Stimulated activated CD4-positive, alpha-beta T cell treated with anti-CD3 and anti-CD28 coated beads, Interleukin-1b, Interleukin-23, amount 100 ng/mL, for 1 hour (primary cell): ENCODE measurements at regions not wholly inside any gene's neighbourhood (a gene's known extent, or its start where the extent isn't known, plus 50 kb on each side); places are given as distances from the start of the nearest gene placed in this dataset.

Experiments used
- DNase-seq, 2 donors: peaks; one replicate each; pipeline ENCODE4 v3.0.0-alpha.2; 2020; ENCODE audit warnings: low read depth in 2 of 2

DNA sequence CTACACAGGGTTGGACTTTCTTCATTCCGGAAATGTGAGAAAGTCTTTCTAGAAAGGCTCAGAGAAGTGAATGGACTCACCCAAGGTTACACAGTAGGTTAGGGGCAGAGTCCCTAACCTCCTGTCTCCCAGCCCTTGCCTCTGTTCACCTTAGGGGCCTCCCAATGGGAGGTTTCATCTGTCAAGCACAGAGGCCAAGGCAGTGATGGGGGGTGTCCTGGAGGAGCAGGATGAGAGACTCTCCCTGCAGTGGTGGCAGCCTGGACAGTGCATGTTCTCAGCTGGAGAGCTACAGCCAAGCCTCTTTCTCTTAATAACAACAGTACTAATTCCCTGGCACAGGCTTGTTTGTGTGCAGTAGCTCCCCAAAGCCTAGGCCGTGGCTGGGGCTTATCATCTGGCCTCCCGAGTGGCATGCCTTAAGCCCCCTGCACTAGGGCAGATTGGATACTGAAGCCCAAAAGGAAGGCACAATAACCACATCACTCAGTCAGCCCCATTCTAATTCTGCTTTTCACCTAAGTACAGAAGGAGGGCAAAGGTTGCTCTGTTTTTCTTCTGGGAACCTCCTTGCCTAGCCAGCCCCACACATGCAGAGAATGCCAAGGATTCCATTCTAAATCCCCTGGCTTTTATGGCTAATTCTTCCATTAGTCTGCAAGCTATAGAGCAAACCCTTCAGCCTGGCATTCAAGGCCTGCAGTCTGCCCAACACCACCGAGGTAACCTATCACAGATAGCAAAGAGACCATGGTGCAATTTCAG lies 50.2 kb upstream of the XPA start:
- DNase-seq: no peak

DNA sequence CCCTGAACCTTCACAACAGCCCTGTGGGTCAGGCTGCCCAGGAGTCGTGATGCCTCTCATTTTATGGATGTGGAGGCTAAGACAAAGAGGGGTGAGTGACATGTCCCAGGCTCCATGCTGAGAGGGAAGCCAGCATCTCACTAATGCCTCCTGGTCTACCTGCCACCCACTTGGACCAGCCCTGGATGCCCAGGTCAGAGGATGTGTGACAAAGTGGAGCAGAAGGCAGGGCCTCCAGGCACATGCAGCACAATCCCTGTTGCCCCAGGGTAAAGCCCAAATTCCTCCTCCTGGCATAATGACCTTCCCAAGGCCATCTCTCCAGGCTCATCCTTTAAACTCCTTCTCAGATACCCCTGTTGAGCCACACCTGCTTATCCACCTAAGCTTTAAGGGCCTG lies 51.4 kb upstream of the XPA start:
- no peak for DNase-seq

DNA sequence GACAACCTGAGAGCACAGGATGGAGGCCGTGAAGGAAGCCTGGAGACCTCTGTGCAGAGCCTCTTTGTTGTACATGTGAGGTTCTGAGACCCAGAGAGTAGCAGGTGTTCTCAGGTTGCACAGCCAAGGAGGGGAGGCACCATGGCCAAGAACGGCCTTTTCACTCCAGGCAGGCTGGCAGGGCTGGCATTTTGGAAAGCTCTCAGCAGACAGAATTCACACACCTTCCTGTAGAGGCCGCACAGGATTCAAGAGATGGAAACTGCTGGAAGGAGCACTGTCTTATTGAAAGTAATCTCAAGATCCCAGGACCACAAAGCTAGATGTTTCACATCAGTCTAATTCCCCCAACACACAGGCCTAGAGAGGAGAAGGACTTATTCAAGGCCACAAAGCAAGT lies 52.8 kb upstream of the XPA start:
- no peak for DNase-seq

DNA sequence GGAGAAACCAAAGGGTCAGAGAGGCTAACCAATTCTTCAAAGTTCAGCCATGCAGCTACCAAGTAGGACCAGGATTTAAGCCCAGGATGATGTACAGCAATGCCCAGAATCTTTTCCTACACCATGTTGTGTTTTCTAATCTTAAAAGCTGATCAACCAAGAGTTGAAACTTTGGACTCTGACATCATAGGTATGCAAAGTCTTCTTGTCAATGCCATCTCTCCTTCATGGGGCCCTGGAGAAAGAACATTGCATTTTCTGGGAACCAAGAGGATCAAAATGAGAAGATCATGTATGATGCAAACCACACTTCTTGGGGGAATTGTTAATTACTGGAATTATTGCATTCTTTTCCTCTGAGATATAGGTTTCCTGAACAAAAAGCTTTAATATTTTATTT lies 54.4 kb upstream of the XPA start:
- DNase-seq: no peak

GRCh38 chr9:97752274-97752673 lies 55.1 kb upstream of the XPA start:
- DNase-seq: no peak

- DNase-seq: no peak
Observed at GRCh38 chr9:97753364-97753763, 56.2 kb upstream of the XPA start.

GRCh38 chr9:97753975-97754374 lies 56.8 kb upstream of the XPA start:
- no peak for DNase-seq

- DNase-seq: no peak
Observed at GRCh38 chr9:97755618-97756267, 58.6 kb upstream of the XPA start.

GRCh38 chr9:97756991-97757390 lies 59.9 kb upstream of the XPA start:
- no peak for DNase-seq

GRCh38 chr9:97758334-97758916 lies 61.3 kb upstream of the XPA start:
- DNase-seq: no peak

- no peak for DNase-seq
Observed at GRCh38 chr9:97759581-97760288, 62.6 kb upstream of the XPA start.

DNA sequence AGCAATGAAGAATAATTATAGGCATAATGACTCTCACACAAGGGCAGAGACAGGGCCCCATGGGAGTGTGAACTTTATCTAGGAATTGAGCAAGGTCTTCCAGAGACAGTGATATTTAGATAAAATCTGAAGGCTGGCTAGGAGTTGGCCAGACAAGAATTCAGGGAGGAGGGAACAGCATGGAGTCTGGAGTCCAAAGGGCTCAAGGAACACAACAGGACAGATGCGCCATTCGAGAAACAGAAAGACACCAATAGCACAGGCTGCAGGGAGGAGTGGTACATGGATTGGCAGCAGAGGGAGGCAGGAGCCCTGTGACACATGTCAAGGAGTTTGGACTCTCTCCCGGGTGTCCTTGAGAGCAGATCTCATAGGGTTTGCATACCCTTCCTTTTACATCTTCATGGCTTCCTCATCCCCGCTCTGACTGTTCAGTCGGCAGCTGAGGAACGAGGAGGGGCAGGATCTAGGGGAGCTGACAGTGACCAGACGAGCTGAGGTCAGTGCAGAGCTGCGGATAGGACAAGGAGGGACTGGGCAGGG lies 64.0 kb upstream of the XPA start:
- no peak for DNase-seq

GRCh38 chr9:97761879-97762278 lies 64.7 kb upstream of the XPA start:
- no peak for DNase-seq

GRCh38 chr9:97763874-97764273 lies 66.7 kb upstream of the XPA start:
- DNase-seq: no peak

GRCh38 chr9:97766092-97766491 lies 69.0 kb upstream of the XPA start:
- no peak for DNase-seq

- no peak for DNase-seq
Observed at GRCh38 chr9:97766610-97767009, 69.5 kb upstream of the XPA start.

DNA sequence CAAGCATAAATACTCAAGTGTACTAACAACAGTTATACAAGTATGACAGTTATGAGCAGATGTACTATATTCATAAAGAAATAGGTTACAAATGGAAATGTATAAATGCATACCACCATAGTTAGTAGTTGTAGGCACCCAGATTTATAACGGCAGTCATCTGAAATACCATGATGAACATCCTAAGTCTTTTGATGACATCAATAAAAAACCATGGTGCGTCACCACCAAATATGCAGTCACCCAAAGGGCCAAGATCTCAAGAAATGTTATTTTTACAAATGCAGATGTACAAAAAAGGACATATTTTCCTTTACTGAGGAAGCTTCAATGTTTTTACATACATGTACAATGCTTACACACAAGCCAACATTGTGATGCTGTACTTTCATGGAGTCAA lies 70.8 kb upstream of the XPA start:
- no peak for DNase-seq

DNA sequence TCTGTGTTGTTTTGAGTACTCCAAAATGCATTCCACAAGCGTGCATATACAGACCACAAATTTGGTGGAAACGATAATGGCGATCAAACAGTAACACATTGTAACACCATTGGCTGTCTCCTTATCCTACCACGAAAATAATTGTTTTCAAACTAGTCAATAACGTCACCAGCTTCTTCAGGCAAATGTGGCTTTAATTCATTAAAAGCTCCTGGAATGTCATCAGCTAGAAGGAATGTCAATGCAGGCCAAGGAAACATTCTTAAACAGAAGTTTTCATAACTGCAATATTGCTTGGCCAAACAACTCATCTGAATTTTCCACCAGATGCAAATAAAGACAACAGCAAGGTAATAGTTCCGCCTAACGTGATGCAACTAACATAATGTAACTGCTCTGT lies 71.6 kb upstream of the XPA start:
- DNase-seq: no peak

- no peak for DNase-seq
Observed at GRCh38 chr9:97769208-97769607, 72.1 kb upstream of the XPA start.

GRCh38 chr9:97770808-97771372 lies 73.8 kb upstream of the XPA start:
- no peak for DNase-seq

GRCh38 chr9:97771641-97772040 lies 74.5 kb upstream of the XPA start:
- DNase-seq: no peak

- no peak for DNase-seq
Observed at GRCh38 chr9:97772145-97772544, 75.0 kb upstream of the XPA start.
